GM10248 (cell line): ENCODE measurements at regions not wholly inside any gene's neighbourhood (a gene's known extent, or its start where the extent isn't known, plus 50 kb on each side); places are given as distances from the start of the nearest gene placed in this dataset.
"Not testable (repeated sequence)": the region's sequence is repeated elsewhere in the genome, so short reads cannot be mapped to it uniquely, and the experiment has no call there.

Experiments
- CTCF ChIA-PET: fragments of 300-600 bp; sonication (Branson Sonifier 250); formaldehyde crosslinking; extraction: SDS; loops from one replicate; lab custom pipeline; 2021; ENCODE audit warnings: antibody characterized with exemption; lab: Yijun Ruan, JAX
- POLR2A ChIA-PET: fragments of 350-650 bp; sonication (Branson Sonifier 250); formaldehyde crosslinking; extraction: SDS; loops from one replicate; lab custom pipeline; 2020; ENCODE audit warnings: antibody characterized with exemption; lab: Yijun Ruan, JAX
- DNase-seq: peaks from one replicate; pipeline ENCODE4 v3.0.0; 2012; ENCODE audit errors: extremely low spot score
- CTCF ChIP-seq: IDR thresholded peaks from 2 replicates; pipeline ENCODE4 v1.5.1; 2012; ENCODE audit warnings: mild to moderate bottlenecking, low read depth; ENCODE audit errors: extremely low read depth, missing control alignments, control extremely low read depth

GRCh38 chr5:90054612-90055011 lies 354.9 kb downstream of the CETN3 start:
- CTCF ChIA-PET: interaction anchor here (0.8 kb wide), 1 partner anchor 16 kb away, joined by 3 read pairs; no protein-coding TSS in a partner anchor
- TF ChIP-seq CTCF: no peak
- POLR2A ChIA-PET: no interaction called here
- DNase-seq: no peak

GRCh38 chr5:90051756-90052155 lies 357.8 kb downstream of the CETN3 start:
- CTCF ChIA-PET: no interaction called here
- POLR2A ChIA-PET: no interaction called here
- no peak for TF ChIP-seq CTCF
- no peak for DNase-seq

- CTCF ChIA-PET: no interaction called here
Measured at GRCh38 chr5:90050103-90050502, 359.5 kb downstream of the CETN3 start.

GRCh38 chr5:90047113-90047512 lies 362.4 kb downstream of the CETN3 start:
- no peak for TF ChIP-seq CTCF
- ChIA-PET POLR2A (no interaction called here), CTCF (no interaction called here)
- DNase-seq: no peak

More at GRCh38 chr5:90050103-90050502, 359.5 kb downstream of the CETN3 start:
- no peak for DNase-seq
- no peak for TF ChIP-seq CTCF
- POLR2A ChIA-PET: no interaction called here

- POLR2A ChIA-PET, DNase-seq, CTCF ChIA-PET: not testable (repeated sequence)
Measured at GRCh38 chr5:90040082-90040481, 369.5 kb downstream of the CETN3 start.

- no peak for DNase-seq
- TF ChIP-seq CTCF: no peak
- CTCF ChIA-PET: no interaction called here
- POLR2A ChIA-PET: no interaction called here
Measured at GRCh38 chr5:90037646-90038045, 371.9 kb downstream of the CETN3 start.

- ChIA-PET CTCF (no interaction called here), POLR2A (no interaction called here)
- no peak for TF ChIP-seq CTCF
- no peak for DNase-seq
Measured at GRCh38 chr5:90022711-90023053, 386.9 kb downstream of the CETN3 start.
